HEK293 (cell line): ENCODE measurements at regions not wholly inside any gene's neighbourhood (a gene's known extent, or its start where the extent isn't known, plus 50 kb on each side); places are given as distances from the start of the nearest gene placed in this dataset.

Experiments used
- ATF2 ChIP-seq: fragments of 450-650 bp; formaldehyde crosslinking; IDR thresholded peaks from 2 replicates; pipeline ENCODE4 v1.5.1; 2016; ENCODE audit warnings: missing biosample characterization, missing genetic modification characterization, low read depth
- CTCF ChIP-seq: fragments of 450-650 bp; formaldehyde crosslinking; IDR thresholded peaks from 2 replicates; pipeline ENCODE4 v1.5.1; 2016; ENCODE audit warnings: missing biosample characterization, missing genetic modification characterization
- MYNN ChIP-seq: fragments of 450-650 bp; formaldehyde crosslinking; IDR thresholded peaks from 2 replicates; pipeline ENCODE4 v1.5.1; 2016; ENCODE audit warnings: missing biosample characterization, missing genetic modification characterization, borderline replicate concordance
- REST ChIP-seq: fragments of 450-650 bp; formaldehyde crosslinking; IDR thresholded peaks from 2 replicates; pipeline ENCODE4 v1.5.1; 2016; ENCODE audit warnings: missing biosample characterization, missing genetic modification characterization
- TCF7L2 ChIP-seq: IDR thresholded peaks from 2 replicates; pipeline ENCODE4 v1.6.1; 2011; ENCODE audit warnings: low read depth, mild to moderate bottlenecking, inconsistent platforms, low read length, moderate library complexity, borderline replicate concordance
- ZBTB44 ChIP-seq: fragments of 450-650 bp; IDR thresholded peaks from 2 replicates; pipeline ENCODE4 v1.5.1; 2018; ENCODE audit warnings: missing biosample characterization, mild to moderate bottlenecking, missing genetic modification characterization
- ZBTB49 ChIP-seq: fragments of 450-650 bp; formaldehyde crosslinking; IDR thresholded peaks from 2 replicates; pipeline ENCODE4 v1.5.1; 2016; ENCODE audit warnings: missing biosample characterization, missing genetic modification characterization, low read depth
- ZNF174 ChIP-seq: fragments of 450-650 bp; formaldehyde crosslinking; IDR thresholded peaks from 2 replicates; pipeline ENCODE4 v1.5.0; 2017; ENCODE audit warnings: missing biosample characterization, mild to moderate bottlenecking, missing genetic modification characterization
- ZNF184 ChIP-seq: fragments of 450-650 bp; IDR thresholded peaks from 2 replicates; pipeline ENCODE4 v1.5.1; 2018; ENCODE audit warnings: missing biosample characterization, mild to moderate bottlenecking, missing genetic modification characterization
- ZNF202 ChIP-seq: fragments of 450-650 bp; formaldehyde crosslinking; IDR thresholded peaks from 2 replicates; pipeline ENCODE4 v1.5.1; 2016; ENCODE audit warnings: missing biosample characterization, missing genetic modification characterization, borderline replicate concordance
- ZNF561 ChIP-seq: fragments of 450-650 bp; IDR thresholded peaks from 2 replicates; pipeline ENCODE4 v1.5.1; 2018; ENCODE audit warnings: missing biosample characterization, missing genetic modification characterization, borderline replicate concordance
- ZNF629 ChIP-seq: fragments of 450-650 bp; formaldehyde crosslinking; IDR thresholded peaks from 2 replicates; pipeline ENCODE4 v1.5.1; 2017; ENCODE audit warnings: missing biosample characterization, missing genetic modification characterization

- no peak for TF ChIP-seq CTCF
- TF ChIP-seq TCF7L2, result no peak
- no peak for TF ChIP-seq ZBTB44 (tag by site-specific recombination)
- no peak for TF ChIP-seq ZNF184 (tag by site-specific recombination)
- TF ChIP-seq ATF2 (tag by site-specific recombination), result no peak
- no peak for TF ChIP-seq ZNF629 (tag by site-specific recombination)
- TF ChIP-seq ZNF202 (tag by site-specific recombination), result no peak
- TF ChIP-seq ZBTB49 (tag by site-specific recombination), result no peak
- TF ChIP-seq ZNF174 (tag by site-specific recombination), result no peak
- TF ChIP-seq MYNN (tag by site-specific recombination), result no peak
- TF ChIP-seq ZNF561, result no peak
- TF ChIP-seq REST (tag by site-specific recombination), result no peak
Observed at GRCh38 chr6:113526995-113527394, 330.1 kb upstream of the MARCKS start.
